ENCODE measurements at regions not wholly inside any gene's neighbourhood (a gene's known extent, or its start where the extent isn't known, plus 50 kb on each side); places are given as distances from the start of the nearest gene placed in this dataset.

DNA sequence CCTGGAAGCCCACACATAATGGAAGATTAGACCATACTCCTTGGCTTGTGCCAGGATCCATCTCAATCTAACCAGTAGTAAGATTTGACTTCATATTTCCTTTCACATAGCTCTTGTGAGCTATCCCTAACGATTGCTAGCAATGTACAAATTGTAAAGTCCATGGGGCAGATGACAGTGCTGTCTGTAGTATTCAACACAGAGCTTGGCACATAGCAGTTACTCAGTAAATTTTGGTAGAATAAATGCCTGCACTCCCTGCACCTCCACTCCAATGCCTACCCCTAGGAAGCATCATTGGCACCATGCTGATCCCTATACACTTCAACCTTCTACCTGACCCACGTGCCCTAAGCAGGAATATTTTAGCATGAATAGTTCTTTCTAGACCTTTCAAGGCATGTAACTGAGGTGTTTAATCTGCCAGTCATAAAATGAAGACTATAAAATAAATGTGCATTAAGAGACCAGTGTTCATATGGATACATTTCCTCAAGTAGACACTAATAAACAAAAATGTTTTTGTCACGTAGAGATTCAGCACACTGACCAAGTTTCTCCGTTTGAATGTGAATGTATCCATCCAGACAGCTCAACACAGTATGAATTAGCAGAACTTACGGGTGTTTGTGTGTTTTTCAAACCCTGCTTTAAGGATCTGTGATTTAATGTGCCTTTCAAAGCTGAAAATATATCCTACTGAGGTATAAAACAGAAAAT lies 98.8 kb downstream of the BMP4 start:
- H3K4me1 ChIP-seq (ENCODE audit: control insufficient read depth in 2 of 2, insufficient read depth in 2 of 2, low read length in 2 of 2), result no peaks in the 10 kb centered on the region
- H3K9me3 ChIP-seq (ENCODE audit: control extremely low read depth in 1 of 3, control insufficient read depth in 2 of 3, insufficient read depth in 1 of 3, low read length in 2 of 3), result no peaks in the 10 kb centered on the region
- DNase-seq, result no peak
- H3K36me3 ChIP-seq (replicated peaks in 1 of 2; ENCODE audit: control extremely low read depth in 1 of 2, control insufficient read depth in 1 of 2, extremely low read depth in 1 of 2, insufficient read depth in 2 of 2, low read length in 1 of 2), result no peaks in the 10 kb centered on the region
- no peak overlapping the region for H3K4me3 ChIP-seq (ENCODE audit: control extremely low read depth in 1 of 5, extremely low read depth in 1 of 5, insufficient read depth in 1 of 5, low read depth in 2 of 5, low read length in 4 of 5)
- H3K4me2 ChIP-seq (replicated peaks; ENCODE audit: low read depth, low read length, poor library complexity, severe bottlenecking), result no peak overlapping the region
- 80% methylated on average over 1 of the region's 5 CpGs for WGBS (ENCODE audit: insufficient coverage)
- H3K79me2 ChIP-seq (ENCODE audit: control insufficient read depth, insufficient read depth, low read length), result no peaks in the 10 kb centered on the region
- H4K20me1 ChIP-seq (ENCODE audit: control insufficient read depth, insufficient read depth, low read length, poor library complexity, severe bottlenecking), result no peaks in the 10 kb centered on the region
- no peaks in the 10 kb centered on the region for H3K4me1 Mint-ChIP-seq
- no peak overlapping the region for H3K27ac Mint-ChIP-seq
- no peak overlapping the region for H3K27ac ChIP-seq (ENCODE audit: low read length in 2 of 2)
- CTCF ChIA-PET, result no interaction called here
- POLR2A ChIA-PET, result no interaction called here
- H2AFZ ChIP-seq (ENCODE audit: insufficient read depth, low read depth, low read length, poor library complexity, severe bottlenecking), result no peak overlapping the region
- no peaks in the 10 kb centered on the region for H3K27me3 Mint-ChIP-seq
- no peak for ATAC-seq (ENCODE audit: low read depth)
- TF ChIP-seq EZH2 (IDR thresholded peaks at IDR 0.05; ENCODE audit: borderline replicate concordance, insufficient read depth, low read depth, low read length, poor library complexity, severe bottlenecking), result no peak
- TF ChIP-seq, protein P1, sequence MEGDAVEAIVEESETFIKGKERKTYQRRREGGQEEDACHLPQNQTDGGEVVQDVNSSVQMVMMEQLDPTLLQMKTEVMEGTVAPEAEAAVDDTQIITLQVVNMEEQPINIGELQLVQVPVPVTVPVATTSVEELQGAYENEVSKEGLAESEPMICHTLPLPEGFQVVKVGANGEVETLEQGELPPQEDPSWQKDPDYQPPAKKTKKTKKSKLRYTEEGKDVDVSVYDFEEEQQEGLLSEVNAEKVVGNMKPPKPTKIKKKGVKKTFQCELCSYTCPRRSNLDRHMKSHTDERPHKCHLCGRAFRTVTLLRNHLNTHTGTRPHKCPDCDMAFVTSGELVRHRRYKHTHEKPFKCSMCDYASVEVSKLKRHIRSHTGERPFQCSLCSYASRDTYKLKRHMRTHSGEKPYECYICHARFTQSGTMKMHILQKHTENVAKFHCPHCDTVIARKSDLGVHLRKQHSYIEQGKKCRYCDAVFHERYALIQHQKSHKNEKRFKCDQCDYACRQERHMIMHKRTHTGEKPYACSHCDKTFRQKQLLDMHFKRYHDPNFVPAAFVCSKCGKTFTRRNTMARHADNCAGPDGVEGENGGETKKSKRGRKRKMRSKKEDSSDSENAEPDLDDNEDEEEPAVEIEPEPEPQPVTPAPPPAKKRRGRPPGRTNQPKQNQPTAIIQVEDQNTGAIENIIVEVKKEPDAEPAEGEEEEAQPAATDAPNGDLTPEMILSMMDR (IDR thresholded peaks at IDR 0.05), result no peak
- intact Hi-C loops (cut with micrococcal nuclease), result no loop called here
- H3K9me3 Mint-ChIP-seq (ENCODE audit: insufficient read depth), result no peaks in the 10 kb centered on the region
- no peak overlapping the region for H3K9ac ChIP-seq (ENCODE audit: low read length)
- H3K27me3 ChIP-seq (replicated peaks in 1 of 4; ENCODE audit: control extremely low read depth in 1 of 4, control insufficient read depth in 3 of 4, insufficient read depth in 4 of 4, low read length in 3 of 4), result peaks cover 0 to 3% (median 0%) of the 10 kb centered on the region in 4 experiments
- H3K4me3 Mint-ChIP-seq, result no peak overlapping the region

DNA sequence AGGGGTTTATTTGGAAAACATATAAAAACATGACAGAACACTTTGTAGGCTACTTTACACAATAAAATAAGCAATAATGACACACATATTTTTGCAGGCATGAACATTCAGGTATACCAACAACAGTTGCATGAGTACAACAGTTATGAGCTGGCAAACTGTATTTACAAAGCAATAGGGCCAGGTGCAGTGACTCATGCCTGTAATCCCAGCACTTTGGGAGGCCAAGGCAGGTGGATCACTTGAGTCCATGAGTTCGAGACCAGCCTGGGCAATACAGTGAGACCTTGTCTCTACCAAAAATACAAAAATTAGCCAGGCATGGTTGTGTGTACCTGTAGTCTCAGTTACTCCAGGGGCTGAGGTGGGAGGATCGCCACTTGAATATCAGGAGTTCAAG lies 101.1 kb downstream of the BMP4 start:
- WGBS (ENCODE audit: insufficient coverage), result 54% methylated on average over 2 of the region's 2 CpGs
- ATAC-seq (ENCODE audit: low read depth), result no peak
- TF ChIP-seq EZH2 (IDR thresholded peaks at IDR 0.05; ENCODE audit: borderline replicate concordance, insufficient read depth, low read depth, low read length, poor library complexity, severe bottlenecking), result no peak
- TF ChIP-seq, protein P1 (IDR thresholded peaks at IDR 0.05), result no peak
- no peaks in the 10 kb centered on the region for H3K4me1 Mint-ChIP-seq
- Histone ChIP-seq H3K9me3 (ENCODE audit: control extremely low read depth in 1 of 3, control insufficient read depth in 2 of 3, insufficient read depth in 1 of 3, low read length in 2 of 3) (no peaks in the 10 kb centered on the region), H3K79me2 (ENCODE audit: control insufficient read depth, insufficient read depth, low read length) (no peaks in the 10 kb centered on the region), H3K27ac (ENCODE audit: low read length in 2 of 2) (no peak overlapping the region), H3K27me3 (replicated peaks in 1 of 4; ENCODE audit: control extremely low read depth in 1 of 4, control insufficient read depth in 3 of 4, insufficient read depth in 4 of 4, low read length in 3 of 4) (peaks cover 0 to 3% (median 0%) of the 10 kb centered on the region in 4 experiments), H3K9ac (ENCODE audit: low read length) (no peak overlapping the region), H3K36me3 (replicated peaks in 1 of 2; ENCODE audit: control extremely low read depth in 1 of 2, control insufficient read depth in 1 of 2, extremely low read depth in 1 of 2, insufficient read depth in 2 of 2, low read length in 1 of 2) (no peaks in the 10 kb centered on the region), H3K4me2 (replicated peaks; ENCODE audit: low read depth, low read length, poor library complexity, severe bottlenecking) (no peak overlapping the region), H3K4me3 (ENCODE audit: control extremely low read depth in 1 of 5, extremely low read depth in 1 of 5, insufficient read depth in 1 of 5, low read depth in 2 of 5, low read length in 4 of 5) (no peak overlapping the region), H3K4me1 (ENCODE audit: control insufficient read depth in 2 of 2, insufficient read depth in 2 of 2, low read length in 2 of 2) (no peaks in the 10 kb centered on the region), H2AFZ (ENCODE audit: insufficient read depth, low read depth, low read length, poor library complexity, severe bottlenecking) (no peak overlapping the region), H4K20me1 (ENCODE audit: control insufficient read depth, insufficient read depth, low read length, poor library complexity, severe bottlenecking) (no peaks in the 10 kb centered on the region)
- no peak overlapping the region for H3K4me3 Mint-ChIP-seq
- CTCF ChIA-PET, result no interaction called here
- POLR2A ChIA-PET, result no interaction called here
- no peaks in the 10 kb centered on the region for H3K27me3 Mint-ChIP-seq
- no peak overlapping the region for H3K27ac Mint-ChIP-seq
- no peak for DNase-seq
- intact Hi-C loops (cut with micrococcal nuclease), result no loop called here
- H3K9me3 Mint-ChIP-seq (ENCODE audit: insufficient read depth), result no peaks in the 10 kb centered on the region

Measured in B cell (primary cell).